GM19372 (cell line): ENCODE measurements at regions not wholly inside any gene's neighbourhood (a gene's known extent, or its start where the extent isn't known, plus 50 kb on each side); places are given as distances from the start of the nearest gene placed in this dataset.
"Not testable (repeated sequence)": the region's sequence is repeated elsewhere in the genome, so short reads cannot be mapped to it uniquely, and the experiment has no call there.

ENCODE experiments used
- ATAC-seq: cut with Tn5 transposase; IDR thresholded peaks from one replicate; pipeline ENCODE4 v1.9.1; 2021; ENCODE audit warnings: mild to moderate bottlenecking, low read depth, moderate library complexity; ENCODE audit not compliant: unreplicated experiment

DNA sequence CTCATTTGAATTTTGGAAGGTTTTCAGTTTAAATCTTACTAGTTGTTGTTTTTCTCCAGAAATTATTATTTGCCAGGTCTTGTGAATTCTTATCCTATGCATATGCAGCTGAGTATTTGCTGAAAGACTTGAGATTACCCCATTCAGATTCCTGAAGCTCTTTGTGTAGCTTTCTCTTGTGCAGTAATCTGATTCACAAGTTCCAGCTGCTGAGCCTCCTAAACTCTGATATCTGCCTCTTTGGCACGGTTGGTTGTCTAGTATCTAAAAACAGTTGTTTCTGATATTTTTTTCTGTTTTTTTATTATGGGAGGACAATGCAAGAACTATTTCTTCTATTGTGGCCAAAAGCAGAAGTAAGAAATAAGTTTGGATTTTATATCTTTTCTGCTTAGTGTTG, 863.9 kb upstream of the MANEA start:
- ATAC-seq, result no peak

DNA sequence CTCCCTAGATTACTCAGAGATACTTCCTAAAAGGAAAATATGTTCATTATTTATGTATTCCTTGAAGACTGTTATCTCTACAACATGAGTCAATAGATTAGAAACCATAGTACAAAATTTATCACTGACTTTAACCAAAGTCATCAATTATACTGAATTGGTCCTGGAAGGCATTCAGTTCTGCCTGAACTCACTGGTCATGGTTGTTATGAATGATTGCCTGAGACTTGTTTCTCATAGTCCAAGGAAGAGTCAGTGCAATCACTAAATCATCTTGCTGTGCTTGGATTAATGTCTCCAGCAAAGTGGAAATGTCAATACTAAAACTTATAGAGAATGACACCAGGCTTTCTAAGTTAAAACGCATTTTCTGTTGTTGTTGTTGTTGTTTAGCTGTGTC, 878.6 kb upstream of the MANEA start:
- ATAC-seq, result no peak

DNA sequence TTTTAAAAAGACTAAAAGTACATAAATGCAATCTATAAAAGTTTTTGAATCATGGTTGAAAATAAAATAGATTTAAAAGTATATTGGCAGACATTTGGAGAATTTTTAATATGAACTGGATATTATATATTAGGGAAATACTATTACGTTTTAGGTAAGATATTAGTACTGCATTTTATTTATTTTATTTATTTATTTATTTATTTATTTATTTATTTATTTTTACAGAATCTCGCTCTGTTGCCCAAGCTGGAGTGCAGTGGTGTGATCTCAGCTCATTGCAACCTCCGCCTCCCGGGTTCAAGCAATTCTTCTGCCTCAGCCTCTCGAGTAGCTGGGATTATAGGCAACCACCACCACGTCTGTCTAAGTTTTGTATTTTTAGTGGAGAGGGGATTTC, 890.1 kb upstream of the MANEA start:
- not testable (repeated sequence) for ATAC-seq

DNA sequence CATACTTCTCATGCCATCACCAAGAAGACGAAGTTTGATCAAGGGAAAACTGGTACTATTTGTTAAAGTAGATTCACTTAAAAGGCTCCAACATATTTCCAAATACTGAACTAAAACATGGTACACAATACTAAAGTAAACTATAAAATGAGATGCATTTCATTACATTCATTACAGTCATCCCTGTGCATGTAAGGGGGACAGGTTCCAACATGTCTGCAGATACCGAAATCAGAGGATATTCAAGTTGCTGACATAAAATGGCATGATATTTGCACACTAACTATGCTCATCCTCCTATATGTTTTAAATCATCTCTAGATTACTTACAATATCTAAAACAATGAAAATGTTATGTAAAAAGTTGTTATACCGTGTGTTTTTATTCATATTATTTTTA, 893.9 kb upstream of the MANEA start:
- no peak for ATAC-seq

DNA sequence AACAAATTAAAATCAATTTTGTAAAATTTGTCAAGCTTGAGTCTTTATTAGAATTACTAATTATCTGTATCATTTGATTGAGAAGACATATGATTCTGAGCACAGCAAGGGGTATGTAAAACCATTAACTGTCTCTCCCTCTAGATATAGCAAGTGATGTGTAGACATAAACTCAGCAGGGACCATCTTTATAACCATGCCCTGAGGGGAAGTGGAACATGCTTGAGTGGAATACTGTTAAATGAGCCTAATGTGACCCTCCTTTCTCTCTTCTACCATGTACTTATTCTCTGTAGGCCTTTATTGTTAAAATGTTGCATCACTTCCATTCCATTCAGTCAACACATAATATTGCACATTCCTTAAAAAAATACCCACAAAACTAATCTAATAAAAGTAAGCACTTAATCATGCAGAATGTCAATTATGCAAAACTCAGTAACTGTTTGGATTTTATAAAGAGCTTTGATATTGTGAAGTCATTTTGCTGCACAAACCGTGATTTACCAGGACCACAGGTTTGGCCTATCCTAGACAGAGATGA, 896.6 kb upstream of the MANEA start:
- no peak for ATAC-seq

DNA sequence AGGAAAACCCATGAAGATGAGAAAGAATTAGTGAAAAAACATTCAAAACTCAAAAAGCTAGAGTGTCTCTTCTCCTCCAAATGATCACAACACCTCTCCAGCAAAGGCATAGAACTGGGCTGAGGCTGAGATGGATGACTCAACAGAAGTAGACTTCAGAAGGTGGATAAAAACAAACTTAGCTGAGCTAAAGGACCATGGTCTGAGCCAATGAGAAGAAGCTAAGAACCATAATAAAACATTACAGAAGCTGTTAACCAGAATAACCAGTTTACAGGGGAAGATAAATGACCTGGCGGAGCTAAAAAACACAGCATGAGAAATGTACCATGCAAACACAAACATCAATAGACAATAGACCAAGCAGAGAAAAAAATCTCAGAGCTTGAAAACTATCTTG, 904.1 kb upstream of the MANEA start:
- ATAC-seq, result no peak

DNA sequence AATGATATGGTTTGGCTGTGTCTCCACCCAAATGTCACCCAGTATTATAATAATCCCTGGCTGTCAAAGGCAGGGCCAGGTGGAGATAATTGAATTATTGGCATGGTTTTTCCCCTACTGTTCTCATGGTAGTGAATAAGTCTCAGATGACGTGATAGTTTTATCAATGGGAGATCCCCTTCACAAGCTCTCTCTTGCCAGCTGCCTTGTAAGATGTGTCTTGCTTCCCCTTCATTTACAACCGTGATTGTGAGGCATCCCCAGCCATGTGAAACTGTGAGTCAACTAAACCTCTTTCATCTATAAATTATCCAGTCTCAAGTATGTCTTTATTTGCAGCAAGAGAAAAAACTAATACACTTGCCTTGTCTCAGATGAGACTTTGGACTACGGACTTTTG, 907.3 kb upstream of the MANEA start:
- ATAC-seq, result no peak

DNA sequence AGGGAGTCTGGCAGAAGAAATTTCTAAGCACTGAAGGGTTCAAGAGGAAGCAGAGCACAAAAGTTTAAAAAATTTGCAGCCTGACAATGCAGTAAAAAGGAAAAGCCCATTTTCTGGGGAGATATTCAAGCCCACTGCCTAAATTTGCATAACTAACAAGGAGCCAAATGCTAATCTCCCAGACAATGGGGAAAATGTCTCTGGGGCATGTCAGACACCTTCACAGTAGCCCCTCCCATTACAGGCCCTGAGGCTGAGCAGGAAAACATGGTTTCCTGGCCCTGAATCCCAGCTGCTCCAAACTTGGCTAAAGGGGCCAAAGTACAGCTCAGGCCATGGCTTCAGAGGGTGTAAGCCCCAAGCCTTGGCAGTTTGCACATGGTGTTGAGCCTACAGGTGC, 908.5 kb upstream of the MANEA start:
- no peak for ATAC-seq

DNA sequence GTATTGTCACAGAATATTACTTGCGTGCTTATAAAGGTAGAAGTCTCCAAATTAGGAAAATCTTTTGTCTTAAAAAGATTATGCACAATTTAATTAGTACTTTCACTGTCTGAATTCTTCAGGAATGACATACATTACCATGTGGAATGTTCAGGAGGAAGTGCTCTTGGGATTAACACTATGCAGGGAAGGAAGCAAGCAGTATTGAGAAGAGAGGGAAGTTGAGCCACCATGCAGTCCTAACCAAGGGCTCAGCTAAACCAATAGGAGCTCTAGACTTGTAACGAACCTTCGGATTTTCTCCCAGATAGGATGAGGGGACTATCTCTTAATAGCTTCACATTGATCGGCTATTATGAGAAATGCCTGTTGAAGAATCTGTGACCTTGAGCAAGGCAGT, 918.4 kb upstream of the MANEA start:
- ATAC-seq, result no peak

DNA sequence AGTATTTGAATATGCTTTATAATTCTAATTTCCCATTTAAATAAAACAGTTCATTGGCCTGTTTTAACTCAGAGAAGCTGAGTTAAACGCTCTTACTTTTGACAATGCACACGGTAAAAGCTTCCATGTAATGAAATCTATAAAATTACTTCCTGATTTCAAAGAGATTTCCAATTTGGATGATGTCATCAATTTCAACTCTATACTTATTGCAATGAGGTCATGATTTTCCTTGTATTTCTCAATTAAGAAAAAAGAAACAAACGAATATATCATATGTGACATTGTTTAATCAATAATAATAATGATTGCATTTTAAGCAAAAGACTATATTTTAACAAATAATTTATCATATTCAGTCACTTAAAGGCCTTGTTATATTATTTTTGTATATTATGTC, 926.1 kb upstream of the MANEA start:
- ATAC-seq, result no peak

DNA sequence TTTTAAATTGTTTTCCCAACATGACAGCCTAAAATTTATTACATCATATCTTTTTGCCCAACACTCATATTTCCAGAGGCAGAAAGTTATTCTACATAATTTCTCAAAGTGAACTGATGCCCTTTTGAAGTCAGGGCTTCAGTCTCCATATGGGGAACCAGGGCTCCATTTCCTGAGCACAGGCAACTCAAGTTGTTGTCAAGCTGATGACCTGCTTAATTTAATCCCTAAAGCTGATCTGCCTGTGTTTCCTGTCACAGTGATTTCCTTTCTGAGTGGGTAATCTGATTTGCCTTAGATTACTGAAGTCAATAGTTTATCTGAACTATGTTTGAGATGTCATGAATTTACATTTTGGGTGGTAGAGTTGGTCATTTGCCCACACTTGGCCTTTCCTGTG, 932.1 kb upstream of the MANEA start:
- ATAC-seq, result no peak

DNA sequence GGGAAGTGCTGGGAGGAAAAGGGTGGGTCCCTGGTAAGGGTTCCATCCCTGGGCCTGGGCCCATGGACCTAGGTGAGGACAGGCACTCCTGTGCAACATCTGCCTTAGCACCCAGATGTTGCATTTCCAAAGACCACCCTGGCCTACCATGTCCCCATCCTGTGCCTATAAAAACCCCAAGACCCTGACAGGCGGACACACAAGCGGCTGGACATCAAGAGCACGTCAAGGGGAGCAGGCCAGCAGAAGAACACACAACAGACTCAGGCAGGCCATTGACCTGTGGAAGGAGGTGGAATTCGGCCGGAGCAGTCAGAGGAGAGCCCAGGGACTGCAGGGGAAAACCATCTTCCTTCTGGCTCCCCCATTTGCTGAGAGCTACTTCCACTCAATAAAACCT, 937.8 kb upstream of the MANEA start:
- no peak for ATAC-seq

DNA sequence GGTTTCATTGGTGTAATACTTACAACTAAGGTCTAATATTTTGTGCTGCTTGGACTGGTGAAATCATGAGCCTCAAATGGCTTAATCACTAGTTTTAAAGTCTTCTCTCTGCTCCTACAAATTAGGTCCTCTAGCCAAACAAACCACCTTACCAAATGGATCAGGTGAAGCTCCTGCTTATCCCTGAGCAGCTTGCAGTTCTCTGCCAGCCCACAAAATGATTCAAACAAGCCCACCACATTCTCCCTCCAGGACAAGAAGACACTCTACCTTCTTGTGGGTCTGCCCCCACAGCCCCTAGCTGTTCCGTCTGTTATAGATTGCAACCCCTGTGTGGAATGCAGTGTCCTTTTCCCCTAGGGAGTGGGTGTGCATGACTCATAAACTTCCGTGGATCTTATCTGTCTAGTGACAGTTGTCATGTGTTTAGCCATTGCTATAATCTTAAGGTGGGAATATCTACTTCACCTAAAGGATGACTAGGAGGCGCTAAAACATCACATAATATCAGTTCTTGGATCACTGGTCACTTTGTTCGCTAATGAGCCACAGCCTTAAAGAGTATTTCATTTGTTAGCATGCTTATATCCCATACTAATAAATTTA, 940.5 kb upstream of the MANEA start:
- ATAC-seq, result no peak

DNA sequence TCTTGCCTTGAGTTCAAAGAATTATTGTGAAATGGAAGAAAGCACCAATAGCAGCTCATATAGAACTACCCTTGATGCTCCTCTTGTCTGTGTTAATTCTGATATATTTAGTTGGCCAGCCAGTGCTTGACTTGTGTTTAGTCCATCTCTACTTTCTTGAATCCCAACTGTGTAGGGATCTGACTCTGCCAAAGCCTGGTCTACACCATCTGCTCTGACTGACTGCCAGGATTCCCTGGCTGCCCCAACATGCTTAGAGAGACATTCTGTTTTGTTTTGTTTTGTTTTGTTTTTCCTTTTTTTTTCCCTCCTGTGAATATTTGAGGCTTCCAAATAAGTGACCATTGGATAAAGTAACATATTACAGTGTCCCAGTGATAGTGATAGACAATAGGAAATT, 953.7 kb upstream of the MANEA start:
- no peak for ATAC-seq

DNA sequence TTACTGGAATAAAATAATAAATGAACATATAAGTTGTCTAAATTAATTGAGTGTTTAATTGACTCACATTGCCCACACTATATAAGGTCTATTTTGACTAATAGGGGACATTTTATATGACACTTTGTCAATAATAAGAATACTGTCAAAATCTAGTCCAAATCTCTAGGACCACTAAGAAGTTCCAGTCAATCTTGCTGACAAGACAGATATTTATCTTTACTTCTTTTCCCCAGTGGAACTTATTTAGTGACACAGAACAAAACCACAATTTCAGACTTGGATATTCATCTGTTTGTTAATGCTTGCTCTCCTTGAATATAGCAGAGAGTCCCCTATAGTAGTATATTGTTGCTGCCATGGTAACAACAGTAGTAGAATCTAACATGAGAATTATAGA, 954.6 kb upstream of the MANEA start:
- ATAC-seq, result no peak

DNA sequence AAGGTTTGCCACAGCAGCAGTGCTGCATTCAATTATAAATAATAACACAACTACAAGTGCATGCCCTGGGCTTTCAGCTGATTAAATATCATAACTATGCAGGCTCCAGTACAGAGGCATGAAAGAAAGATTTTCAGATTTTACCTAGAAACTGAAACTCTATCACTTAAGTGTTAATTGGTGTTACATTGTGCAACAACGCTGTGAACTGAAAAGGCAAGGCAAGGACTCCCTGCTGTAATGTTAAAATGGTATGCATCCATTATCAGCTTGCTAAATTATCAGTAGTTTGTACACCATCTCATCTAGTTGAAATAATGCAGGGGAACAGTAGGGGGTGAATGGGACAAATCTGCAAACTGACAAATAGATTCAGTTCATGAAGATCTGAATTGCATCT, 976.7 kb upstream of the MANEA start:
- ATAC-seq, result no peak

DNA sequence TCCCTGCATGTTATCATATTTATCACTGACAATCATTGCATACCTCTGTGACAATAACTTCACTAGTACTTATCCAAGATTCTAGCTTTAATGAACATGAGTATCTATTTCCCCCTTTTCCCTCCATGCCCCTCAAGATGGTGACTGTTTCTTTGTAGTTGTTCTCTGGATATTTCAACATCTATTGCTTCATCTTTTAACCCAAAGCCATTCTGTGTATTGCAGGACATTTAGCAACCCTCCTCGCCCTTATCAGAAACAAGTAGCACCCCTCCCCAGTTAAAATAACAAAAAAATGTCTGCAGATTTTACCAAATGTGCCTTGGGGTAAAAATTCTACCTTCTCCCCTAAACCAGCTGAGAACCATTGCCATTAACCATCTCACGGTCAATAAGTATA, 979.8 kb upstream of the MANEA start:
- no peak for ATAC-seq

DNA sequence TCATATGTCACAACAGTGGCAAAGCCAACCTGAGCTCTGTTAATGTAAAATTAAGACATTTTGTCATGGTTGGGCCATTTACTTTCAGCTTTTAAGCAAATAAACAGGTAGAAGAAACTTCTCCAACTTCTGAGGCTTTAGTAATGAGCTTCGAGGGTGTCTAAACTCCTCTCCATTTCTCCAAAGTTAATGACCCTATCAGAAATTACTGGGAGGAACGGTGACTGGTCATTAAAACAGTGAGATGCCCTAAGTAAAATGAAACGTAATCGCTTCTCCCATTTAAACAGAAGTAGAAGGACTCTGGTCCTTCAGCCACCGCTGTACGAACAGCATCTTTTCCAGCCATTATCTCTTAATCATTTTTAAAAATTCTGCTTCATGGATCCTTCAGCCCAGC, 986.9 kb upstream of the MANEA start:
- no peak for ATAC-seq

DNA sequence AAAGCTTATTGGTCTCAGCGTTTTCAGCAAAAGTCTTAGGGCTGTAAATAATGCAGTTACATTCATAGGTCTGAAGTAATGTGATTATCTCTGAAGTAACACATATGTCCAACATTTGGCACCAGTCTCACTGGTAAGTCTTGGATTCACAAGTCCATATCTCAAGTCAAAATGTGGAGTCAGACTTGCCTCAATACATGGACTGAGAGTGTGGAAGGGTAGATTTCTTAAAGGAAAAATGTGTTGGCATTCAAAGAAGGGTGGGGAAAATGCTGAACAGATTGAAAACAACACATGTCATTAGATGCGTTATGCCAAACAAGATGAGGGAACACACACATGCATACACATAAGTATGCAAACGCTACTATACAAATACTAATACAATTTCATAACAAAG, 989.0 kb upstream of the MANEA start:
- ATAC-seq, result no peak

DNA sequence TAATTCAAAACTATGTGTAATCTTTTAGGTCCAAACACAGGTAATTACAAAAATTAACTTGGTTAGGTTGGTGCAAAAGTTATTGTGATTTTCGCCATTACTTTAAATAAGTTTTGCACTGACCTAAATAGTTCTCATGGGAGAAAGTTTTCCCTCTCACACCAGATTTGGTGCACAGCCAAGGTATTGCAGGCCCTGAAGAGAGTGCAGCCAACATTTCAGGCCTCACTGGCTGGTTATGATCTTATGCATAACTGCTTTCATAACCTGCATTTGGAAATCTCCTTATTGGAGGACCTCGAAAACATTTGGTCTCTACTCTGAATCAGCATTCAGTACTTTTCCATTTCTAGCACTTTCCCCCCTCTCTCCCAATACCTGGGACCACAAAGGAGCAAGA, 993.1 kb upstream of the MANEA start:
- no peak for ATAC-seq

DNA sequence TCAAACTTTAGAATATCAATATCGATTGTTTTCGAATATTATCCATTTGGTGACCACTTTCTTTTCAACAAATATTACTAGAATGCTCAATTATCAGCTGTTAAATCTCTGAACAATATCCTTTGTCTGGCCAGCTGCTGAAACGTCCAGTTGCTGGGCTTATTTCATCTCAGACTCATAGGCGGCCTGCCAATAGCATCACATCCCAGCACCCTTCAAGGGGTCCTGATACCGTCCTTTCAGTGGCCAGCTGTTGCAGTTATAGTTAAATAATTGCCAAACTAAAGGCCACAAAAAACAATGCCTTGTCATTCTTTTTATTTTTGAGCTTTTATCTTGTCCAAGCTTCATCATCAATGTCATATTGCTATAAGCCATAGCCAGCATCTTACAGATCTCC, 1006.8 kb upstream of the MANEA start:
- no peak for ATAC-seq

DNA sequence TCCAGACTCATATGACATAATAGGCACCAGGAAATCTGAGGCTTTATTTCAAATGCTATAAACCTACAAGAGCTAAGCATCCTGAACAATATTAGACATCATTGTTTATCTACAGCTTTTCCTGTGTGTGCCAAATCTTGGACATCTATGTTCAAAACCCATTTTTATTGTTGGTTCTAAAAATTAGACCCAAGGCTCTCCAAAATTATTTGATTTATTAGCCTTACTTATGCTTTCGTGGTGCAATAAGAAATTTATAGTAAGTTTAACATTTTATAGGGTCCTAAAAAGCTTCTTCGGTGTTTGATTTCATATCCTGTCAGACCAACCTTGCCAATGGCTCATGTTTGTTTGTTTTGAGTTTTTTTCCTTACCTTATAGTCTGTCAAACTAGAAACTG, 1014.5 kb upstream of the MANEA start:
- no peak for ATAC-seq
